ENCODE measurements at regions not wholly inside any gene's neighbourhood (a gene's known extent, or its start where the extent isn't known, plus 50 kb on each side); places are given as distances from the start of the nearest gene placed in this dataset.

DNA sequence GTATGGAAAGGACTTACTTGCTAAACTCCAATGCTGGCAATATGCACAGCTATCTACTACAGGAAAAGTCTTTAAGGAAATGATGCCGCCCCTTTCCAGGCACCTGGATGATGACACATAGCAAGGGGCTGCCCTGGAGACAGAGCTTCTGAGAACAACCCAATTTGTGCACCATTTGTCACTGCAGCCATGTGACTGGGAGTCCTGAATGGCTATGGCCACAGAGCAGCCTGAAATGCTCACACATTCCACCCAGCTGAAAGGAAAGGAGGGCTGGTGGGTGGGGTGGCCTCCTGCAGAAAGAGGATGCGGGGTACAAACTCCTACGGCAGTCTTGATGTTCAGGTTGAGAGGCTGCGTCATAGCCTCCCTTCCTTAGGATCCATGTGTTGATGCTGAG is 70.1 kb upstream of the FSTL4 start:
- TF ChIP-seq CTCF (conservative IDR thresholded peaks at IDR 0.05 in 1 of 2, IDR thresholded peaks at IDR 0.05 in 1 of 2; ENCODE audit: low read depth in 1 of 2, low read length in 2 of 2) (no peak), EZH2 (IDR thresholded peaks at IDR 0.05; ENCODE audit: low read length, missing control alignments) (no peak)

All from fibroblast of lung (primary cell).